Heart right ventricle (tissue), 16 donors: ENCODE measurements at regions not wholly inside any gene's neighbourhood (a gene's known extent, or its start where the extent isn't known, plus 50 kb on each side); places are given as distances from the start of the nearest gene placed in this dataset.
"Not testable (repeated sequence)": the region's sequence is repeated elsewhere in the genome, so short reads cannot be mapped to it uniquely, and the experiment has no call there.

ENCODE experiments used
- ATAC-seq, 8 donors: fragments of 200-7000 bp; cut with Tn5 transposase; one replicate each; pipeline ENCODE4 v1.9.1; 2020; ENCODE audit warnings: mild to moderate bottlenecking in 8 of 8, moderate library complexity in 8 of 8, moderate number of reproducible peaks in 1 of 8
- DNase-seq, 2 donors: peaks; one replicate each; pipeline ENCODE4 v3.0.0-alpha.2; 2020
- H3K27ac ChIP-seq, 10 donors: fragments of 200-600 bp; sonication (generic) in 2 of 10; one replicate each; pipeline versions ENCODE4 v1.5.0 to v1.8.0; 2020 to 2022; ENCODE audit warnings: mild to moderate bottlenecking in 3 of 10
- H3K27me3 ChIP-seq, 7 donors: fragments of 200-600 bp; one replicate each; pipeline ENCODE4 v1.8.0; 2021 to 2022; ENCODE audit warnings: mild to moderate bottlenecking in 2 of 7
- H3K36me3 ChIP-seq, 9 donors: fragments of 200-600 bp; sonication (generic) in 1 of 9; one replicate each; pipeline versions ENCODE4 v1.5.0 to v1.8.0; 2020 to 2022; ENCODE audit warnings: mild to moderate bottlenecking in 2 of 9
- H3K4me1 ChIP-seq, 9 donors: fragments of 200-600 bp; sonication (generic) in 1 of 9; one replicate each; pipeline versions ENCODE4 v1.5.0 to v1.8.0; 2020 to 2022; ENCODE audit warnings: mild to moderate bottlenecking in 4 of 9
- H3K4me3 ChIP-seq, 10 donors: fragments of 200-600 bp; sonication (generic) in 2 of 10; one replicate each; pipeline versions ENCODE4 v1.5.0 to v1.8.0; 2020 to 2022; ENCODE audit warnings: mild to moderate bottlenecking in 7 of 10, moderate library complexity in 2 of 10
- H3K9me3 ChIP-seq, 11 donors: fragments of 200-600 bp in 10 of 11; sonication (generic) in 2 of 11; one replicate each; pipeline versions ENCODE4 v1.5.0 to v1.8.0; 2013 to 2022; ENCODE audit warnings: mild to moderate bottlenecking in 2 of 11, control low read depth in 1 of 11, moderate library complexity in 1 of 11
- WGBS, 2 donors: extraction: QIAGEN DNeasy Blood & Tissue Kit; methylation state at CpG; one replicate each; pipeline ENCODE4 v1.1.7; 2013; ENCODE audit warnings: inconsistent platforms in 1 of 2; 5-methylcytosine and 5-hydroxymethylcytosine counted together
- intact Hi-C, 10 donors: fragments of 100-400 bp; cut with DNase I; formaldehyde crosslinking; loops; one replicate each; pipeline versions ENCODE4 v1.11.1 to v1.14.2; 2022
- TF ChIP-seq, protein P1 (sequence below), 9 donors: fragments of 200-600 bp; sonication (generic) in 2 of 9; IDR thresholded peaks; one replicate each; pipeline versions ENCODE4 v1.5.0 to v1.8.0; 2021 to 2022; ENCODE audit warnings: antibody characterized with exemption in 9 of 9, mild to moderate bottlenecking in 5 of 9, moderate library complexity in 1 of 9
- donor health status: Arrhythmogenic right ventricular cardiomyopathy.
- donor health status: ischemic (EF 13 %, LVEDD 7.1; RV severe dilation, severe dysfunction).
- donor health status: healthy with polysubstance abuse.
- donor health status: DM: no; HTN: yes; CAD: no.
- donor health status: DM: no; HTN: no; CAD: no.
- donor health status: ischemic (EF 25% LVEDD 6.9; RV normal size, moderate dysfunction).
- donor health status: ischemic (EF 25% LVEDD 5.7; RV mildly dilated, moderate dysfunction).
- donor health status: healthy.
- donor health status: DM: yes; HTN: yes; CAD: no.
- donor health status: Ischemic cardiomyopathy.
- donor health status: ischemic (EF 35%, LVEDD 5.7; RV mildly dilated, moderate dysfunction).
- donor health status: nonischemic (EF 11% LVEDD 7.7; RV severe dilation, severe dysfunction).
- donor health status: DM: yes; HTN: yes; CAD: no.
- donor health status: PGD.
- donor health status: ischemic (EF 29% LVEDD 5.4; RV normal size, mild dysfunction).
- donor health status: nonischemic (EF 23%, LVEDD 6.1; RV moderate dilation, normal function).

DNA sequence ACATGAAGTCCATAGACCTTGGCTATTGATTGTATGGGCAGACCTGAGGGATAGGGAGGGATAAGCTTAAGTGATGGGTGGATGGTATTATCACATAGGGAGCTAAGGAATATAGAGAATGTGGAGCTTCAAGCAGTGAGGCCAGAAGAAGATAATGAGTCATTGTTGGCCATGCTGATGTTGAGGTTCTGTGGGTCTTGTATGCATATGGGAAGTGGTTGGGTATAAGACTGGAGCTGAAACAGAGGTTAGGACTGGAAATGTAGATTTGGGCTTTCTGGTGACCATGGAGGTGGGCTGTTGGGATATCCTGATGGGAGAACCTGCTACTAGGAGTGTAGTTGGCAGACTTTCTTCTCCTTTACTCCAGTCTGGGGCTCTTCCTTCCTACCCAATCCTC, 73.7 kb upstream of the TSC22D1 start:
- Histone ChIP-seq H3K9me3 (no peaks in the 10 kb centered on the region), H3K27me3 (no peaks in the 10 kb centered on the region), H3K27ac (no peak overlapping the region), H3K36me3 (no peaks in the 10 kb centered on the region), H3K4me3 (no peak overlapping the region), H3K4me1 (no peaks in the 10 kb centered on the region)
- TF ChIP-seq, protein P1, sequence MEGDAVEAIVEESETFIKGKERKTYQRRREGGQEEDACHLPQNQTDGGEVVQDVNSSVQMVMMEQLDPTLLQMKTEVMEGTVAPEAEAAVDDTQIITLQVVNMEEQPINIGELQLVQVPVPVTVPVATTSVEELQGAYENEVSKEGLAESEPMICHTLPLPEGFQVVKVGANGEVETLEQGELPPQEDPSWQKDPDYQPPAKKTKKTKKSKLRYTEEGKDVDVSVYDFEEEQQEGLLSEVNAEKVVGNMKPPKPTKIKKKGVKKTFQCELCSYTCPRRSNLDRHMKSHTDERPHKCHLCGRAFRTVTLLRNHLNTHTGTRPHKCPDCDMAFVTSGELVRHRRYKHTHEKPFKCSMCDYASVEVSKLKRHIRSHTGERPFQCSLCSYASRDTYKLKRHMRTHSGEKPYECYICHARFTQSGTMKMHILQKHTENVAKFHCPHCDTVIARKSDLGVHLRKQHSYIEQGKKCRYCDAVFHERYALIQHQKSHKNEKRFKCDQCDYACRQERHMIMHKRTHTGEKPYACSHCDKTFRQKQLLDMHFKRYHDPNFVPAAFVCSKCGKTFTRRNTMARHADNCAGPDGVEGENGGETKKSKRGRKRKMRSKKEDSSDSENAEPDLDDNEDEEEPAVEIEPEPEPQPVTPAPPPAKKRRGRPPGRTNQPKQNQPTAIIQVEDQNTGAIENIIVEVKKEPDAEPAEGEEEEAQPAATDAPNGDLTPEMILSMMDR (IDR thresholded peaks at IDR 0.05): no peak
- DNase-seq: no peak
- no peak for ATAC-seq
- intact Hi-C loops: loop anchor here in 1 of 10 donors (10.0 kb wide), 1 partner anchor 125 kb away; no protein-coding TSS in a partner anchor

DNA sequence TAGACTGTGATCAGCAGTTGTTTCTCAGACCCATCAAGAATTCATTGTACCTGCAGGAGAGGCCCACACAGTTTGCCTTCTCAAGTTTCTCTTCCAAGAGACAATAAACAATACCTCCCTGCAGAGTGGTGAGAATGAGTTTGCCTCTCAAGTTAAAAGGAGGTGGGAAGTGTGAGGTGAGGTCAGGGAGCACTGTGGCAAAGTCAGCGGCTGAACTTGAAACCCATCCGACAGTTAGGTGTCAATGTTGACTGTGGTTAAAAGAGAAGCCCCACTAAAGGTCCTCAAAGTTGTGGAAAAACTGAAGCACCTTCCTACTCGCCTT, 72.9 kb upstream of the TSC22D1 start:
- Histone ChIP-seq H3K9me3 (no peaks in the 10 kb centered on the region), H3K4me3 (no peak overlapping the region), H3K4me1 (no peaks in the 10 kb centered on the region), H3K27ac (no peak overlapping the region), H3K36me3 (no peaks in the 10 kb centered on the region), H3K27me3 (no peaks in the 10 kb centered on the region)
- TF ChIP-seq, protein P1 (IDR thresholded peaks at IDR 0.05): no peak
- no peak for ATAC-seq
- intact Hi-C loops: no loop called here
- WGBS, 2 donors: 67 to 80% methylated on average over 3 of the region's 3 CpGs
- no peak for DNase-seq

DNA sequence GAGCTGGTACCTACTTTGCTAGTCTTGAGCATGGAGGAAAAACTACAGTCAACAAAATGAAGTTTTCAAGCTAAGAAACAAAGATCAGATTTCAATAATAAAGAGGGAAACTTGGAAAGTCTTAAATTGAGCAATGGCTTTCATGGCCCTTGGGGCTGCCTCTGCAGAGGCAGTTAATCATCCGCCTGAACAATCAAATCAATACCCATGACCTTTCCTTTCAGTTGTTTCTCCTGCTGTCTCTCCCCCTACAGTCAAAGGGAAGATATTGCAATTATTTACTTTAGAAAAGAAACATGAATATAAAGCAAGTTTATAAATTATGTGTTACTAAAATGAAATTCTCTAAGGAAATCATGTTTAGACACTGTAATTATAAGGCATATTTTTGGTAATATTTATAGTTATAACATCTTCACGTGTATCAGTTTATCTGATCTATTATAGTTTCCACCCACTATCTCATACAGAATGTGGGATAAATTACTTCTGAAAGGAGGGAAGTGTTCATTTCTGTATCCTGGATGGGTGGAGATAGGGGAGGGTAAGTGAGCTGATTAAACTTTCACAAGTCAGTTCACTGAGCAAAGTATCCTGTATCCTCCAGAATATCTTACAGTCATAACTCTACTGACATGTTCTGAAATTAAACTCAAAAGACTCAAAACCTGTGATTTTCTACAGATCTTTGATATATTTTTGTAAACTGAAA, 72.4 kb upstream of the TSC22D1 start:
- Histone ChIP-seq H3K9me3 (no peaks in the 10 kb centered on the region), H3K4me3 (no peak overlapping the region), H3K4me1 (no peaks in the 10 kb centered on the region), H3K27me3 (no peaks in the 10 kb centered on the region), H3K36me3 (no peaks in the 10 kb centered on the region), H3K27ac (no peak overlapping the region)
- no peak for DNase-seq
- no peak for ATAC-seq
- intact Hi-C loops: no loop called here
- 58 to 76% methylated on average over 2 of the region's 2 CpGs for WGBS, 2 donors
- TF ChIP-seq, protein P1 (IDR thresholded peaks at IDR 0.05): peak in 7 of 9 donors; percentile 9 to 49 (median 26)

DNA sequence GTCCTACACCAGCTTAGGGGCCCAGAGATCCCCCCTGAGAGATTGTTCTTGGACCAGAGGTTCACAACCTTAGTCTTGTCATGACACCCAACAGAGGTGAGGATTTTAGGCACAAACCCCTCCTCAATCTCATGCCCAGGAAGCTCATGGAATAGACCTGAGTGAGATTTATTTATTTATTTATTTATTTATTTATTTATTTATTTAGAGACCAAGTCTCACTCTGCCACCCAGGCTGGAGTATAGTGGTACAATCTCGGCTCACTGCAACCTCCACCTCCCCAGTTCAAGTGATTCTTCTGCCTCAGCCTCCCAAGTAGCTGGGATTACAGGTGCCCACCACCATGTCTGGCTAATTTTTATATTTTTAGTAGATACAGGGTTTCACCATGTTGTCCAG, 71.4 kb upstream of the TSC22D1 start:
- H3K4me1 ChIP-seq, intact Hi-C loops, DNase-seq, H3K36me3 ChIP-seq, ATAC-seq, H3K4me3 ChIP-seq, H3K27ac ChIP-seq, H3K9me3 ChIP-seq, H3K27me3 ChIP-seq: not testable (repeated sequence)
- 88 to 97% methylated on average over 1 of the region's 1 CpG for WGBS, 2 donors

DNA sequence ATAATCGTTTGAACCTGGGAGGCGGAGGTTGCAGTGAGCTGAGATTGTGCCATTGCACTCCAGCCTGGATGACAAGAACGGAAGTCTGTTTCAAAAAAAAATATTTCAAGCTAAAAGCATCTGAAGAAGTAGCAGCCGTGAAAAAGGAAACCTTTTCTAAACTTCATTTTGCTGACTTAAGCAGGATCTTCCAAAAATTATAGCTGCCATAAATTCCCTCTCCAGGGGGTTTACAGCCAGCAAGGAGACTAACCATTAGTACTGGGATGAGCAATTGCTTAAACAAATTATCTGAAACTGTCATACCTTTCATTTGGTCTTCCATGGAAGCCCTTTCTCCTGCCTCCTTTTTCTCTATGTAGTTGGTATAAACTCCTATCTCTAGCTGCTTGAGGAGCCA, 69.9 kb upstream of the TSC22D1 start:
- WGBS, 2 donors: 84 to 89% methylated on average over 4 of the region's 4 CpGs
- Histone ChIP-seq H3K27me3 (no peaks in the 10 kb centered on the region), H3K9me3 (no peaks in the 10 kb centered on the region), H3K27ac (no peak overlapping the region), H3K4me3 (no peak overlapping the region), H3K36me3 (no peaks in the 10 kb centered on the region), H3K4me1 (no peaks in the 10 kb centered on the region)
- TF ChIP-seq, protein P1 (IDR thresholded peaks at IDR 0.05): no peak
- ATAC-seq (no peak), DNase-seq (no peak)
- intact Hi-C loops: no loop called here
